Amniotic epithelial cell (primary cell): ENCODE measurements at regions not wholly inside any gene's neighbourhood (a gene's known extent, or its start where the extent isn't known, plus 50 kb on each side); places are given as distances from the start of the nearest gene placed in this dataset.
"Not testable (repeated sequence)": the region's sequence is repeated elsewhere in the genome, so short reads cannot be mapped to it uniquely, and the experiment has no call there.

Source experiments
- DNase-seq: peaks from one replicate; pipeline ENCODE4 v3.0.0-alpha.2; 2010; ENCODE audit warnings: low read depth

DNA sequence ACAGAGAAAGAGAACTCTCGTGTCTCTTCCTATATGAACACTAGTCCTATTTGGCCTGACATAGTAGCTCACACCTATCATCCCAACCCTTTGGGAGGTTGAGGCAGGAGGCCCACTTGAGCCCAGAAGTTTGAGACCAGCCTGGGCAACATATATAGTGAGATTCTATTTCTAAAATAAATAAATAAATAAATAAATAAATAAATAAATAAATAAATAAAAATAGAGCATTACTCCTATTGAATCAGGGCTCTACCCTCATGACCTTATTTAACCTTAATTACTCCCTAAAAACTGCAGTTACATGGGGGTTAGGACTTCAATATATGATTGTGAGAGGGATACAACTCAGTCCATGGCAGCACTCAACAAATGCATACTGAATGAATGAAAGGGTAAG is 61.2 kb upstream of the GSC start:
- DNase-seq = no peak

DNA sequence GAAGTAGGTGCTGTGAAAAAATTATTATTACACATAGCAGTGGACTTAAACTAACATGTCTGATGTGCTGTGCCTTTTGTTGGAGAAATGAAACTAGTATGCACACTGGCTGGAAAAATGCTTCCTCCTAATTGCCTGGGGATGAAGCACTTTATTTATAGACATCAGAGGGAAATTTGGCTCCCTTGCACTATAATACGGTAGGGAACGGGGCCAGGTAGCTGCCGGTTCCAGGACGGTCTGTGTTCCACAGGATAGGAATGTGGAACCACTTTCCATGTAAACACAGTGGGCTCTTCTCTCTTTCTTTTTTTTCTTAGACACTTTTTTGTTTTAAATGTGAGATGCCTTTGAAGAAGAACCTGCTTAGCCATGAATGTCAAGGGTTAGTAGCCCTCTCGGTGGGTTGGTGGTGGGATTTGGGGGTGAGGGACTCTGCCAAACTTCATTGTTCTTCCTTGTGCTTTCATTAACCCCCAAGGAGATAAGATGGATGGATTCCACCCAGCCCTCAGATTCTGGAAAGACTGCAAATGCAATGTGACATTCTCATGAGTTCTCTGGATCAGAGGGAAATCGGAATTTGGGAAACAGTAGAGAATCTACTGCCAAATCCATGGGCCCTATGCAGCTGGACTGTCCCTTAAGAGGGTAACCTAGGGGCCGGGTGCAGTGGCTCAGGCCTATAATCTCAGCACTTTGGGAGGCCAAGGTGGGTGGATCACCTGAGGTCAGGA is 58.0 kb upstream of the GSC start:
- DNase-seq = no peak

- DNase-seq = no peak
Measured at GRCh38 chr14:94826774-94827173, 56.9 kb upstream of the GSC start.

- no peak for DNase-seq
Measured at GRCh38 chr14:94823556-94824341, 53.8 kb upstream of the GSC start.

DNA sequence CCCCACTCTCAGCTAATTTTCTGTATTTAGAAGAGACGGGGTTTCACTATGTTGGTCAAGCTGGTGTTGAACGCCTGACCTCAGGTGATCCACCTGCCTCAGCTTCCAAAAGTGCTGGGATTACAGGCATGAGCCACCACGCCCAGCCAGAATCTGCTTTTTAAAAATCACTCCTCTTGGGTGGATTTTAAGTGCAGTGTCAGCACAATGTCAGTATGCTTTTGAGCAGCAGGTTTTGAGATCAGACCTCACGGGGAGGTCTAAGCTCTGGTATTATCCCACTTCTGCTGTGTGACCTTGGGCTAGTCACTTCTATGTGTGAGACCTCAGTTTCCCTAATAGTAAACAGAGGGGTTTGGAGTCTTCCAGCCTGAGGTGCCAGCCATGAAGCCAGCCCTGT is 51.8 kb upstream of the GSC start:
- DNase-seq = no peak

DNA sequence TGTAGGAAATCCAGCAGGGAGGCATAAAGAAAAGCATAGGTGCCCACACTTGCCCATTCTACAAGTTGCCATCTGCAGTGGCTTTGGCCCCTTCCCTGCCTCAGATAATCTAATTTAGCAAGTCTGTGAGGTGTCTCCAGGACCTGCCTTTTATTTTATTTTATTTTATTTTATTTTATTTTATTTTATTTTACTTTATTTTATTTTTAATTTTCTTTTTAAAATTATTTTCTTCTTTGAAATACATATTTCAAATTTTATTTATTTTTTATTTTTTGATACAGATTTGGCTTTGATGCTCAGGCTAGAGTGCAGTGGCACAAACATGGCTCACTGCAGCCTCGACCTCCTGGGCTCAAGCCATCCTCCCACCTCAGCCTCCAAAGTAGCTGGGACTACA is 51.0 kb upstream of the GSC start:
- not testable (repeated sequence) for DNase-seq
